SK-N-SH treated with all-trans-retinoic acid at 6 μM for 48 hours (cell line): ENCODE measurements at regions not wholly inside any gene's neighbourhood (a gene's known extent, or its start where the extent isn't known, plus 50 kb on each side); places are given as distances from the start of the nearest gene placed in this dataset.

Source experiments
- ATAC-seq: fragments of 200-7000 bp; cut with Tn5 transposase; 3 replicates; pipeline ENCODE4 v1.9.1; 2020; ENCODE audit warnings: mild to moderate bottlenecking, moderate library complexity
- ARNTL ChIP-seq: fragments of 450-650 bp; formaldehyde crosslinking; IDR thresholded peaks from 2 replicates; pipeline ENCODE4 v1.5.0; 2020; ENCODE audit warnings: low read depth, mild to moderate bottlenecking, moderate library complexity, borderline replicate concordance
- BACH2 ChIP-seq: fragments of 250-450 bp; sonication (Bioruptor Pico); IDR thresholded peaks from 2 replicates; pipeline ENCODE4 v1.9.0; 2021; ENCODE audit warnings: mild to moderate bottlenecking, borderline replicate concordance
- CSDC2 ChIP-seq: fragments of 250-450 bp; sonication (Bioruptor Pico); IDR thresholded peaks from 2 replicates; pipeline ENCODE4 v1.5.0; 2020; ENCODE audit warnings: mild to moderate bottlenecking, moderate library complexity
- CSRNP3 ChIP-seq: fragments of 250-450 bp; sonication (Bioruptor Pico); IDR thresholded peaks from 2 replicates; pipeline ENCODE4 v1.5.1; 2021; ENCODE audit warnings: mild to moderate bottlenecking, moderate library complexity
- ESRRG ChIP-seq: fragments of 250-450 bp; sonication (Bioruptor Pico); IDR thresholded peaks from 2 replicates; pipeline ENCODE4 v1.6.1; 2021; ENCODE audit warnings: mild to moderate bottlenecking
- GLIS3 ChIP-seq: fragments of 250-450 bp; sonication (Bioruptor Pico); IDR thresholded peaks from 2 replicates; pipeline ENCODE4 v1.5.0; 2020; ENCODE audit warnings: mild to moderate bottlenecking, moderate library complexity
- ISL1 ChIP-seq: fragments of 250-450 bp; sonication (Bioruptor Pico); IDR thresholded peaks from 2 replicates; pipeline ENCODE4 v2.1.2; 2022; ENCODE audit warnings: mild to moderate bottlenecking, moderate library complexity
- OSR1 ChIP-seq: fragments of 250-450 bp; sonication (Bioruptor Pico); IDR thresholded peaks from 2 replicates; pipeline ENCODE4 v1.8.0; 2022; ENCODE audit warnings: moderate library complexity, mild to moderate bottlenecking, inconsistent platforms
- PATZ1 ChIP-seq: fragments of 250-450 bp; sonication (Bioruptor Pico); IDR thresholded peaks from 2 replicates; pipeline ENCODE4 v1.8.0; 2020; ENCODE audit warnings: mild to moderate bottlenecking, moderate library complexity, borderline replicate concordance
- POU6F1 ChIP-seq: fragments of 250-450 bp; sonication (Bioruptor Pico); IDR thresholded peaks from 2 replicates; pipeline ENCODE4 v1.8.0; 2021; ENCODE audit warnings: low read depth, mild to moderate bottlenecking, moderate library complexity, borderline replicate concordance
- PPARA ChIP-seq: fragments of 250-450 bp; sonication (Bioruptor Pico); IDR thresholded peaks from 2 replicates; pipeline ENCODE4 v1.5.0; 2020; ENCODE audit warnings: mild to moderate bottlenecking, borderline replicate concordance
- RARB ChIP-seq: fragments of 250-450 bp; sonication (Bioruptor Pico); IDR thresholded peaks from 2 replicates; pipeline ENCODE4 v1.8.0; 2021; ENCODE audit warnings: mild to moderate bottlenecking, moderate library complexity
- SNAI2 ChIP-seq: fragments of 250-450 bp; sonication (Bioruptor Pico); IDR thresholded peaks from 2 replicates; pipeline ENCODE4 v1.5.0; 2020; ENCODE audit warnings: mild to moderate bottlenecking, moderate library complexity
- TCF4 ChIP-seq: fragments of 250-450 bp; sonication (Bioruptor Pico); IDR thresholded peaks from 2 replicates; pipeline ENCODE4 v1.8.0; 2021; ENCODE audit warnings: mild to moderate bottlenecking, moderate library complexity, borderline replicate concordance
- TOX ChIP-seq: fragments of 250-450 bp; sonication (Bioruptor Pico); IDR thresholded peaks from 2 replicates; pipeline ENCODE4 v1.8.0; 2021; ENCODE audit warnings: mild to moderate bottlenecking, moderate library complexity, borderline replicate concordance
- TSHZ2 ChIP-seq: fragments of 250-450 bp; sonication (Bioruptor Pico); IDR thresholded peaks from 2 replicates; pipeline ENCODE4 v1.5.0; 2020; ENCODE audit warnings: mild to moderate bottlenecking, moderate library complexity
- ZC3H10 ChIP-seq: fragments of 250-450 bp; sonication (Bioruptor Pico); IDR thresholded peaks from 2 replicates; pipeline ENCODE4 v1.5.1; 2021; ENCODE audit warnings: mild to moderate bottlenecking, moderate library complexity
- ZFP3 ChIP-seq: fragments of 250-450 bp; sonication (Bioruptor Pico); IDR thresholded peaks from 2 replicates; pipeline ENCODE4 v1.5.0; 2020; ENCODE audit warnings: mild to moderate bottlenecking, moderate library complexity
- ZNF565 ChIP-seq: fragments of 450-650 bp; formaldehyde crosslinking; conservative IDR thresholded peaks from 2 replicates; pipeline ENCODE4 v1.5.0; 2020; ENCODE audit warnings: low read depth, mild to moderate bottlenecking, moderate library complexity
- ZNF70 ChIP-seq: fragments of 450-650 bp; formaldehyde crosslinking; IDR thresholded peaks from 2 replicates; pipeline ENCODE4 v1.5.0; 2020; ENCODE audit warnings: mild to moderate bottlenecking, moderate library complexity
- ZNF8 ChIP-seq: fragments of 450-650 bp; formaldehyde crosslinking; IDR thresholded peaks from 2 replicates; pipeline ENCODE4 v1.5.0; 2020; ENCODE audit warnings: mild to moderate bottlenecking, moderate library complexity
- TF ChIP-seq, protein P1 (sequence below): fragments of 250-450 bp; sonication (Bioruptor Pico); IDR thresholded peaks from 2 replicates; pipeline ENCODE4 v1.5.1; 2020; ENCODE audit warnings: low read depth, mild to moderate bottlenecking, moderate library complexity

DNA sequence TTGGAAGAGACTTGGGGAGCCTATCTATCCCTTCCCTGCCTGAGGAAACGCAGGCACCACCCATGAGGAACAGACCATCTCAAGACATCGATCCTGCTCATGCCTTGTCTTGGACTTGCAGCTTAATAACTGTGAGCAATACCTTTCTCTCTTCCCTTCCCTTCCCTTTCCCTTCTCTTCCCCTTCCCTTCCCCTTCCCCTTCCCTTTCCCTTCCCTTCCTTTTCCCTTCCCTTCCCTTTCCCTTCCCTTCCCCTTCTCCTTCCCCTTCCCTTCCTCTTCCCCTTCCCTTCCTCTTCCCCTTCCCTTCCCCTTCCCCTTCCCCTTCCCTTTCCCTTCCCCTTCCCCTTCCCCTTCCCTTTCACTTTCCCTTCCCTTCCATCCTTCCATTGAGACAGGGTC lies 650.7 kb upstream of the SOX11 start:
- no peak for ATAC-seq
- TF ChIP-seq TCF4 (CRISPR knock-in tag) = no peak
- no peak for TF ChIP-seq CSDC2 (CRISPR knock-in tag)
- TF ChIP-seq BACH2 (CRISPR knock-in tag) = no peak
- TF ChIP-seq ZC3H10 = no peak
- TF ChIP-seq RARB (CRISPR knock-in tag) = no peak
- TF ChIP-seq PATZ1 (CRISPR knock-in tag) = no peak
- TF ChIP-seq TSHZ2 (CRISPR knock-in tag) = no peak
- TF ChIP-seq ZNF8 (CRISPR knock-in tag) = no peak
- TF ChIP-seq ZNF565 = no peak
- no peak for TF ChIP-seq POU6F1 (CRISPR knock-in tag)
- TF ChIP-seq ZNF70 (CRISPR knock-in tag) = no peak
- no peak for TF ChIP-seq ESRRG (CRISPR knock-in tag)
- no peak for TF ChIP-seq CSRNP3
- no peak for TF ChIP-seq ZFP3 (CRISPR knock-in tag)
- no peak for TF ChIP-seq PPARA (CRISPR knock-in tag)
- no peak for TF ChIP-seq GLIS3 (CRISPR knock-in tag)
- no peak for TF ChIP-seq OSR1 (CRISPR knock-in tag)
- TF ChIP-seq SNAI2 (CRISPR knock-in tag) = no peak
- TF ChIP-seq, protein P1, sequence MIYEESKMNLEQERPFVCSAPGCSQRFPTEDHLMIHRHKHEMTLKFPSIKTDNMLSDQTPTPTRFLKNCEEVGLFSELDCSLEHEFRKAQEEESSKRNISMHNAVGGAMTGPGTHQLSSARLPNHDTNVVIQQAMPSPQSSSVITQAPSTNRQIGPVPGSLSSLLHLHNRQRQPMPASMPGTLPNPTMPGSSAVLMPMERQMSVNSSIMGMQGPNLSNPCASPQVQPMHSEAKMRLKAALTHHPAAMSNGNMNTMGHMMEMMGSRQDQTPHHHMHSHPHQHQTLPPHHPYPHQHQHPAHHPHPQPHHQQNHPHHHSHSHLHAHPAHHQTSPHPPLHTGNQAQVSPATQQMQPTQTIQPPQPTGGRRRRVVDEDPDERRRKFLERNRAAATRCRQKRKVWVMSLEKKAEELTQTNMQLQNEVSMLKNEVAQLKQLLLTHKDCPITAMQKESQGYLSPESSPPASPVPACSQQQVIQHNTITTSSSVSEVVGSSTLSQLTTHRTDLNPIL (CRISPR knock-in tag) = no peak
- no peak for TF ChIP-seq ARNTL (CRISPR knock-in tag)
- TF ChIP-seq, all 23 proteins: peak for 0

GRCh38 chr2:5042666-5043440 lies 649.3 kb upstream of the SOX11 start:
- TF ChIP-seq, protein P1 (CRISPR knock-in tag) = no peak
- no peak for TF ChIP-seq TOX (CRISPR knock-in tag)
- no peak for TF ChIP-seq PPARA (CRISPR knock-in tag)
- no peak for TF ChIP-seq ESRRG (CRISPR knock-in tag)
- TF ChIP-seq ZNF70 (CRISPR knock-in tag) = no peak
- TF ChIP-seq CSDC2 (CRISPR knock-in tag) = no peak
- no peak for TF ChIP-seq ISL1 (CRISPR knock-in tag)
- no peak for TF ChIP-seq SNAI2 (CRISPR knock-in tag)
- no peak for TF ChIP-seq BACH2 (CRISPR knock-in tag)
- TF ChIP-seq PATZ1 (CRISPR knock-in tag) = no peak
- no peak for TF ChIP-seq GLIS3 (CRISPR knock-in tag)
- no peak for TF ChIP-seq TSHZ2 (CRISPR knock-in tag)
- TF ChIP-seq RARB (CRISPR knock-in tag) = no peak
- ATAC-seq = no peak
